DOHH2 (cell line): ENCODE measurements at regions not wholly inside any gene's neighbourhood (a gene's known extent, or its start where the extent isn't known, plus 50 kb on each side); places are given as distances from the start of the nearest gene placed in this dataset.

ENCODE experiments used
- H3F3A ChIP-seq: fragments of 200-600 bp; sonication (generic), shearing (Covaris generic); 2 replicates; pipeline ENCODE4 v1.6.0; 2016; ENCODE audit warnings: antibody characterized with exemption, mild to moderate bottlenecking; ENCODE audit not compliant: control insufficient read depth, insufficient read depth
- H3K27ac ChIP-seq: fragments of 200-600 bp; sonication (generic); 2 replicates; pipeline ENCODE4 v1.5.1; 2014; ENCODE audit warnings: low read depth, mild to moderate bottlenecking, low read length, moderate library complexity
- H3K27me3 ChIP-seq: fragments of 200-600 bp; sonication (generic); 2 replicates; pipeline ENCODE4 v1.6.1; 2014; ENCODE audit warnings: mild to moderate bottlenecking, low read length, mixed read lengths; ENCODE audit not compliant: control insufficient read depth
- H3K36me3 ChIP-seq: fragments of 200-600 bp; sonication (generic); 2 replicates; pipeline ENCODE4 v1.6.1; 2014; ENCODE audit warnings: mild to moderate bottlenecking, low read length, moderate library complexity, mixed read lengths; ENCODE audit not compliant: control insufficient read depth
- H3K4me1 ChIP-seq: fragments of 200-600 bp; sonication (generic); 2 replicates; pipeline ENCODE4 v1.6.1; 2014; ENCODE audit warnings: mild to moderate bottlenecking, low read length, mixed read lengths; ENCODE audit not compliant: control insufficient read depth
- H3K4me2 ChIP-seq: fragments of 200-600 bp; sonication (generic); 2 replicates; pipeline ENCODE4 v1.6.0; 2014; ENCODE audit warnings: mild to moderate bottlenecking, low read length, moderate library complexity
- H3K4me3 ChIP-seq: fragments of 200-600 bp; sonication (generic); 2 replicates; pipeline ENCODE4 v1.5.1; 2014; ENCODE audit warnings: mild to moderate bottlenecking, low read length, mixed read lengths
- H3K79me2 ChIP-seq: fragments of 200-600 bp; sonication (generic); 2 replicates; pipeline ENCODE4 v1.6.1; 2014; ENCODE audit warnings: mild to moderate bottlenecking, low read length, mixed read lengths; ENCODE audit not compliant: control insufficient read depth
- H3K9me2 ChIP-seq: fragments of 200-600 bp; sonication (generic); replicated peaks from 2 replicates; pipeline ENCODE4 v1.6.1; 2014; ENCODE audit warnings: mild to moderate bottlenecking, low read length, mixed read lengths; ENCODE audit not compliant: control insufficient read depth
- H3K9me3 ChIP-seq: fragments of 200-600 bp; sonication (generic); 2 replicates; pipeline ENCODE4 v1.6.1; 2014; ENCODE audit warnings: antibody characterized with exemption, low read length, mixed read lengths; ENCODE audit not compliant: control insufficient read depth, insufficient read depth
- H4K20me1 ChIP-seq: fragments of 200-600 bp; sonication (generic); 2 replicates; pipeline ENCODE4 v1.6.0; 2014; ENCODE audit warnings: low read depth, mild to moderate bottlenecking, antibody characterized with exemption, low read length, moderate library complexity; ENCODE audit not compliant: control insufficient read depth, insufficient read depth
- CTCF ChIP-seq: fragments of 200-600 bp; sonication (generic); IDR thresholded peaks from one replicate; pipeline ENCODE4 v1.5.1; 2014; ENCODE audit warnings: antibody characterized with exemption, mild to moderate bottlenecking, low read depth, low read length; ENCODE audit not compliant: poor library complexity, severe bottlenecking
- EZH2phosphoT487 ChIP-seq: fragments of 200-600 bp; sonication (generic); IDR thresholded peaks from 2 replicates; pipeline ENCODE4 v1.6.1; 2017; ENCODE audit warnings: borderline replicate concordance, mild to moderate bottlenecking, antibody characterized with exemption, low read length, moderate library complexity, mixed read lengths

- H3F3A ChIP-seq = peaks cover 3% of the 10 kb centered on the region; the same call in 1 of the 2 replicates
- H4K20me1 ChIP-seq = peaks cover 45% of the 10 kb centered on the region
- H3K27ac ChIP-seq = no peak overlapping the region
- peaks cover 20% of the 10 kb centered on the region for H3K36me3 ChIP-seq
- no peaks in the 10 kb centered on the region for H3K9me3 ChIP-seq
- no peak overlapping the region for H3K4me2 ChIP-seq
- no peaks in the 10 kb centered on the region for H3K9me2 ChIP-seq
- H3K79me2 ChIP-seq = peaks cover 96% of the 10 kb centered on the region
- TF ChIP-seq EZH2phosphoT487 = no peak
- no peak for TF ChIP-seq CTCF
- no peaks in the 10 kb centered on the region for H3K27me3 ChIP-seq
- no peak overlapping the region for H3K4me3 ChIP-seq
- peaks cover 5% of the 10 kb centered on the region for H3K4me1 ChIP-seq
These were observed 87.2 kb upstream of the PLEKHM1 start for GRCh38 chr17:45577571-45578279.

GRCh38 chr17:45578516-45579455 lies 88.3 kb upstream of the PLEKHM1 start:
- Histone ChIP-seq H3K4me3 (no peak overlapping the region), H3K79me2 (peaks cover 100% of the 10 kb centered on the region), H3K27ac (no peak overlapping the region), H3K9me2 (no peaks in the 10 kb centered on the region), H3K4me2 (no peak overlapping the region), H3K27me3 (no peaks in the 10 kb centered on the region), H3K4me1 (peaks cover 14% of the 10 kb centered on the region), H3F3A (peaks cover 9% of the 10 kb centered on the region), H3K36me3 (peaks cover 24% of the 10 kb centered on the region), H4K20me1 (peaks cover 45% of the 10 kb centered on the region), H3K9me3 (no peaks in the 10 kb centered on the region)
- TF ChIP-seq CTCF (no peak), EZH2phosphoT487 (no peak)

GRCh38 chr17:45579529-45580495 lies 89.3 kb upstream of the PLEKHM1 start:
- Histone ChIP-seq H3K36me3 (peaks cover 33% of the 10 kb centered on the region), H3K4me3 (no peak overlapping the region), H3K4me1 (peaks cover 16% of the 10 kb centered on the region), H3F3A (peaks cover 15% of the 10 kb centered on the region), H3K79me2 (peaks cover 98% of the 10 kb centered on the region), H3K9me3 (no peaks in the 10 kb centered on the region), H3K27me3 (no peaks in the 10 kb centered on the region), H3K4me2 (no peak overlapping the region), H4K20me1 (peaks cover 45% of the 10 kb centered on the region), H3K9me2 (no peaks in the 10 kb centered on the region), H3K27ac (no peak overlapping the region)
- no peak for TF ChIP-seq EZH2phosphoT487
- no peak for TF ChIP-seq CTCF
